GM12865 (cell line): ENCODE measurements at regions not wholly inside any gene's neighbourhood (a gene's known extent, or its start where the extent isn't known, plus 50 kb on each side); places are given as distances from the start of the nearest gene placed in this dataset.

Experiments
- DNase-seq: peaks from one replicate; pipeline ENCODE4 v3.0.0; 2010; ENCODE audit warnings: low read depth
- H3K4me3 ChIP-seq: 2 replicates; pipeline ENCODE4 v1.5.1; 2011; ENCODE audit warnings: mild to moderate bottlenecking, low read depth, low read length, control low read depth
- CTCF ChIP-seq: IDR thresholded peaks from 2 replicates; pipeline ENCODE4 v1.5.1; 2011; ENCODE audit warnings: low read length, control low read depth, low read depth, inconsistent platforms; ENCODE audit not compliant: insufficient read depth; ENCODE audit errors: missing control alignments

GRCh38 chr6:18958146-18958545, 571.0 kb downstream of the RNF144B start:
- no peak overlapping the region for H3K4me3 ChIP-seq
- TF ChIP-seq CTCF: no peak
- no peak for DNase-seq

- no peak for DNase-seq
- H3K4me3 ChIP-seq: no peak overlapping the region
- no peak for TF ChIP-seq CTCF
Measured at GRCh38 chr6:18961566-18961965, 574.4 kb downstream of the RNF144B start.

- H3K4me3 ChIP-seq: no peak overlapping the region
- no peak for TF ChIP-seq CTCF
- DNase-seq: no peak
Measured at GRCh38 chr6:18962361-18962905, 575.3 kb downstream of the RNF144B start.

- no peak for DNase-seq
- no peak for TF ChIP-seq CTCF
- H3K4me3 ChIP-seq: no peak overlapping the region
Measured at GRCh38 chr6:18963439-18963838, 576.3 kb downstream of the RNF144B start.

- TF ChIP-seq CTCF: no peak
- DNase-seq: no peak
- no peak overlapping the region for H3K4me3 ChIP-seq
Measured at GRCh38 chr6:18973251-18973650, 586.1 kb downstream of the RNF144B start.

GRCh38 chr6:18976091-18976490, 588.9 kb downstream of the RNF144B start:
- no peak for TF ChIP-seq CTCF
- H3K4me3 ChIP-seq: no peak overlapping the region
- no peak for DNase-seq

GRCh38 chr6:18976966-18977365, 589.8 kb downstream of the RNF144B start:
- no peak for DNase-seq
- H3K4me3 ChIP-seq: no peak overlapping the region
- no peak for TF ChIP-seq CTCF
